Superior temporal gyrus (tissue), 1 donor: ENCODE measurements at regions not wholly inside any gene's neighbourhood (a gene's known extent, or its start where the extent isn't known, plus 50 kb on each side); places are given as distances from the start of the nearest gene placed in this dataset.
"Not testable (repeated sequence)": the region's sequence is repeated elsewhere in the genome, so short reads cannot be mapped to it uniquely, and the experiment has no call there.

Experiments
- DNase-seq: peaks from one replicate; pipeline ENCODE4 v3.0.0-alpha.2; 2016; ENCODE audit errors: extremely low spot score

- no peak for DNase-seq
These were observed 83.6 kb downstream of the IER5 start for GRCh38 chr1:181172082-181172481.

GRCh38 chr1:181173761-181174447 is 85.4 kb downstream of the IER5 start:
- no peak for DNase-seq

- DNase-seq, result no peak
These were observed 86.4 kb downstream of the IER5 start for GRCh38 chr1:181174861-181175260.

GRCh38 chr1:181175356-181175910 is 86.9 kb downstream of the IER5 start:
- DNase-seq, result no peak

GRCh38 chr1:181175955-181176354 is 87.5 kb downstream of the IER5 start:
- no peak for DNase-seq

GRCh38 chr1:181178241-181178879 is 89.9 kb downstream of the IER5 start:
- peak; percentile 15 for DNase-seq

- DNase-seq, result no peak
These were observed 90.9 kb downstream of the IER5 start for GRCh38 chr1:181179279-181179986.

- peak; percentile 81 for DNase-seq
These were observed 91.5 kb downstream of the IER5 start for GRCh38 chr1:181179987-181180365.

- DNase-seq, result no peak
These were observed 92.0 kb downstream of the IER5 start for GRCh38 chr1:181180407-181181031.

GRCh38 chr1:181181792-181182585 is 93.5 kb downstream of the IER5 start:
- no peak for DNase-seq

GRCh38 chr1:181184621-181185020 is 96.1 kb downstream of the IER5 start:
- DNase-seq, result no peak

GRCh38 chr1:181185461-181185860 is 97.0 kb downstream of the IER5 start:
- DNase-seq, result no peak

- DNase-seq, result not testable (repeated sequence)
These were observed 97.6 kb downstream of the IER5 start for GRCh38 chr1:181186133-181186532.

- DNase-seq, result no peak
These were observed 99.0 kb downstream of the IER5 start for GRCh38 chr1:181187337-181188126.

GRCh38 chr1:181189245-181189644 is 100.7 kb downstream of the IER5 start:
- DNase-seq, result no peak

- peak; percentile 71 for DNase-seq
These were observed 101.3 kb downstream of the IER5 start for GRCh38 chr1:181189691-181190363.

GRCh38 chr1:181190364-181191035 is 102.0 kb downstream of the IER5 start:
- no peak for DNase-seq

GRCh38 chr1:181191494-181192040 is 103.1 kb downstream of the IER5 start:
- no peak for DNase-seq

GRCh38 chr1:181192316-181192715 is 103.8 kb downstream of the IER5 start:
- DNase-seq, result peak; percentile 37
